HepG2 (cell line): ENCODE measurements at regions not wholly inside any gene's neighbourhood (a gene's known extent, or its start where the extent isn't known, plus 50 kb on each side); places are given as distances from the start of the nearest gene placed in this dataset.

Experiments
- ATAC-seq: fragments of 200-7000 bp; cut with Tn5 transposase; 3 replicates; pipeline ENCODE4 v1.9.1; 2020; ENCODE audit warnings: mild to moderate bottlenecking, moderate library complexity
- BruUV-seq: library from RNA; stranded (reverse); fragments of 400-500 nt; replicated peaks from 2 replicates; lab custom pipeline; 2021; lab: Mats Ljungman, UMichigan
- CTCF ChIA-PET: fragments of 300-600 bp; formaldehyde crosslinking; extraction: SDS; loops from one replicate; lab custom pipeline; 2021; ENCODE audit warnings: low total read pairs, inconsistent platforms, low intra/inter-chr PET ratio; lab: Yijun Ruan, JAX
- POLR2A ChIA-PET: fragments of 350-600 bp; sonication (Branson Sonifier 250); formaldehyde crosslinking; loops from one replicate; lab custom pipeline; 2020; ENCODE audit warnings: antibody characterized with exemption, inconsistent platforms; lab: Yijun Ruan, JAX
- DNase-seq: peaks from one replicate; pipeline ENCODE4 v3.0.0-alpha.2; 2015; ENCODE audit warnings: low spot score
- FAIRE-seq: peaks from 3 replicates; lab custom pipeline; 2011; peaks lifted over from hg19 to GRCh38; lab: Jason Lieb, UNC
- H2AFZ ChIP-seq: one replicate; pipeline ENCODE4 v1.6.1; 2011; ENCODE audit warnings: low read length, inconsistent platforms
- H3K27ac ChIP-seq: fragments of 300-600 bp; 3 replicates; pipeline ENCODE4 v1.8.0; 2011; ENCODE audit warnings: mixed run types, mild to moderate bottlenecking, mixed read lengths, low read length, inconsistent platforms; ENCODE audit not compliant: insufficient read depth; ENCODE audit errors: extremely low read length
- H3K27me3 ChIP-seq, 2 experiments: fragments of 200-600 bp in 1 of 2; 2 replicates in 1 of 2; 3 replicates in 1 of 2; pipeline versions ENCODE4 v1.6.0 to v1.8.0; 2011; ENCODE audit warnings: low read length in 2 of 2, mild to moderate bottlenecking in 2 of 2, moderate library complexity in 2 of 2, inconsistent platforms in 1 of 2; ENCODE audit not compliant: insufficient read depth in 2 of 2, control insufficient read depth in 1 of 2
- H3K36me3 ChIP-seq, 2 experiments: fragments of 200-600 bp in 1 of 2; replicated peaks in 1 of 2; 2 replicates in 1 of 2; 3 replicates in 1 of 2; pipeline versions ENCODE4 v1.5.1 to v1.8.0; 2011; ENCODE audit warnings: low read length in 2 of 2, inconsistent platforms in 1 of 2; ENCODE audit not compliant: insufficient read depth in 2 of 2, control insufficient read depth in 1 of 2
- H3K4me1 ChIP-seq: 2 replicates; pipeline ENCODE4 v1.5.1; 2012; ENCODE audit warnings: low read length, inconsistent platforms; ENCODE audit not compliant: insufficient read depth
- H3K4me2 ChIP-seq: 2 replicates; pipeline ENCODE4 v1.6.0; 2011; ENCODE audit warnings: low read depth, low read length, inconsistent platforms
- H3K4me3 ChIP-seq, 3 experiments: fragments of 200-600 bp in 1 of 3; sonication (generic), shearing (Covaris generic) in 1 of 3; replicated peaks in 1 of 3; 2 replicates each; pipeline ENCODE4 v1.5.1; 2011 to 2016; ENCODE audit warnings: low read length in 3 of 3, inconsistent platforms in 2 of 3, low read depth in 2 of 3, mild to moderate bottlenecking in 2 of 3, control low read depth in 1 of 3, mixed read lengths in 1 of 3; ENCODE audit not compliant: insufficient read depth in 1 of 3
- H3K79me2 ChIP-seq: one replicate; pipeline ENCODE4 v1.6.1; 2011; ENCODE audit warnings: low read length, inconsistent platforms; ENCODE audit not compliant: insufficient read depth
- H3K9ac ChIP-seq: 2 replicates; pipeline ENCODE4 v1.6.0; 2011; ENCODE audit warnings: mild to moderate bottlenecking, low read depth, low read length, inconsistent platforms; ENCODE audit not compliant: insufficient read depth
- H3K9me3 ChIP-seq: 2 replicates; pipeline ENCODE4 v1.5.1; 2012; ENCODE audit warnings: mild to moderate bottlenecking, low read length
- H4K20me1 ChIP-seq: 2 replicates; pipeline ENCODE4 v1.6.0; 2011; ENCODE audit warnings: inconsistent platforms, mild to moderate bottlenecking, low read length, moderate library complexity; ENCODE audit not compliant: insufficient read depth
- ATF6 ChIP-seq: sonication (generic); formaldehyde crosslinking; conservative IDR thresholded peaks from 2 replicates; pipeline ENCODE4 v1.4.0; 2020; ENCODE audit warnings: missing genetic modification reagents
- BCL6 ChIP-seq: IDR thresholded peaks from 2 replicates; pipeline ENCODE4 v1.6.1; 2016; ENCODE audit warnings: missing genetic modification reagents, missing compliant biosample characterization
- PAXIP1 ChIP-seq: sonication (generic); formaldehyde crosslinking; conservative IDR thresholded peaks from 2 replicates; pipeline ENCODE4 v1.4.0; 2020; ENCODE audit warnings: mild to moderate bottlenecking, missing genetic modification reagents, moderate library complexity
- SIX1 ChIP-seq: sonication (generic); formaldehyde crosslinking; IDR thresholded peaks from 2 replicates; pipeline ENCODE4 v1.4.0; 2020; ENCODE audit warnings: missing genetic modification reagents, borderline replicate concordance
- SNAPC4 ChIP-seq: sonication (generic); formaldehyde crosslinking; IDR thresholded peaks from 2 replicates; pipeline ENCODE4 v1.4.0; 2020; ENCODE audit warnings: mild to moderate bottlenecking, missing genetic modification reagents
- TBX2 ChIP-seq: sonication (generic); formaldehyde crosslinking; IDR thresholded peaks from 2 replicates; pipeline ENCODE4 v1.5.0; 2020; ENCODE audit warnings: missing genetic modification reagents, mild to moderate bottlenecking, borderline replicate concordance
- ZNF335 ChIP-seq: sonication (generic); formaldehyde crosslinking; IDR thresholded peaks from 2 replicates; pipeline ENCODE4 v1.4.0; 2020; ENCODE audit warnings: missing genetic modification reagents
- WGBS: methylation state at CpG from one replicate; pipeline ENCODE4 v1.1.6; 2017; ENCODE audit warnings: low lambda C conversion rate; 5-methylcytosine and 5-hydroxymethylcytosine counted together
- in situ Hi-C: cut with HindIII; loops from 2 replicates; pipeline ENCODE4 v1.10.0; 2017; ENCODE audit warnings: low pct_unique_long_range_greater_than_20kb; ENCODE audit not compliant: extremely low pct_ligation_motif_present
- intact Hi-C: fragments of 100-400 bp; cut with micrococcal nuclease; formaldehyde crosslinking; loops from one replicate; pipeline ENCODE4 v1.10.0; 2022; ENCODE audit not compliant: unreplicated experiment

- no peak for TF ChIP-seq ZNF335
- 0 out of 2 replicates have a peak, but pooled peaks have one; percentile 9 for TF ChIP-seq BCL6 (CRISPR knock-in tag)
- no peak for TF ChIP-seq SNAPC4 (CRISPR knock-in tag)
- TF ChIP-seq, all 625 proteins: peak for 76
Measured at GRCh38 chr2:62578803-62579640, 73.0 kb upstream of the TMEM17 start (continued).

GRCh38 chr2:62577994-62578781, 72.2 kb upstream of the TMEM17 start:
- BruUV-seq, result TSS peak; percentile 97
- WGBS, result 58% methylated on average over 2 of the region's 2 CpGs
- H4K20me1 ChIP-seq, result no peaks in the 10 kb centered on the region
- peak overlapping the region; percentile 71 for H3K27ac ChIP-seq
- no peak overlapping the region for H3K4me3 ChIP-seq
- CTCF ChIA-PET, result no interaction called here
- H3K36me3 ChIP-seq, result no peaks in the 10 kb centered on the region
- DNase-seq, result peak; percentile 96
- H3K4me1 ChIP-seq, result peaks cover 66% of the 10 kb centered on the region
- no peak overlapping the region for H2AFZ ChIP-seq
- H3K27me3 ChIP-seq, result no peaks in the 10 kb centered on the region
- POLR2A ChIA-PET, result interaction anchor here (0.6 to 3.8 kb wide), 21 partner anchors 9 to 158 kb away, joined by 3 to 84 read pairs (median 4); partner anchors contain the start of gene EHBP1
- no peaks in the 10 kb centered on the region for H3K79me2 ChIP-seq
- peak overlapping the region; percentile 58 for H3K9ac ChIP-seq
- FAIRE-seq, result peak; percentile 49
- in situ Hi-C loops, result no loop called here
- peak overlapping the region; percentile 14 for H3K4me2 ChIP-seq
- ATAC-seq, result peak; percentile 78
- no peaks in the 10 kb centered on the region for H3K9me3 ChIP-seq
- intact Hi-C loops, result loop anchor here (1.0 to 5.0 kb wide), 4 partner anchors 8 to 614 kb away; partner anchors contain the start of gene EHBP1
- TF ChIP-seq TBX2 (CRISPR knock-in tag) (peak; percentile 85), PAXIP1 (CRISPR knock-in tag) (peak; percentile 49; the same call in 1 of the 2 replicates), ATF6 (CRISPR knock-in tag) (no peak), SIX1 (CRISPR knock-in tag) (peak; percentile 57; the same call in 1 of the 2 replicates)
